CD4-positive, CD25-positive, alpha-beta regulatory T cell (primary cell): ENCODE measurements at regions not wholly inside any gene's neighbourhood (a gene's known extent, or its start where the extent isn't known, plus 50 kb on each side); places are given as distances from the start of the nearest gene placed in this dataset.
"Not testable (repeated sequence)": the region's sequence is repeated elsewhere in the genome, so short reads cannot be mapped to it uniquely, and the experiment has no call there.

Experiments
- ATAC-seq, 2 donors: fragments of 150-1000 bp; cut with Tn5 transposase; one replicate each; pipeline ENCODE4 v1.10.0; 2021; ENCODE audit warnings: low read depth in 2 of 2, moderate number of reproducible peaks in 2 of 2, moderate library complexity in 1 of 2
- DNase-seq, 3 donors: peaks; one replicate each; pipeline versions ENCODE4 v3.0.0 to v3.0.0-alpha.2; 2012 to 2022; ENCODE audit warnings: mixed read lengths in 1 of 3
- H3K27ac ChIP-seq: one replicate; pipeline ENCODE4 v1.7.0; 2013; ENCODE audit warnings: mild to moderate bottlenecking, low read length; ENCODE audit not compliant: insufficient read depth, poor library complexity, severe bottlenecking
- H3K27me3 ChIP-seq: one replicate; pipeline ENCODE4 v1.7.0; 2013; ENCODE audit warnings: low read length; ENCODE audit not compliant: control insufficient read depth, insufficient read depth
- H3K36me3 ChIP-seq: one replicate; pipeline ENCODE4 v1.7.0; 2013; ENCODE audit warnings: mild to moderate bottlenecking, low read length, moderate library complexity; ENCODE audit not compliant: control insufficient read depth, insufficient read depth
- H3K4me1 ChIP-seq: 2 replicates; pipeline ENCODE4 v1.7.0; 2013; ENCODE audit warnings: mild to moderate bottlenecking, low read length; ENCODE audit not compliant: insufficient read depth, control insufficient read depth, poor library complexity, severe bottlenecking
- H3K4me3 ChIP-seq: one replicate; pipeline ENCODE4 v1.7.0; 2013; ENCODE audit warnings: low read depth, mild to moderate bottlenecking, low read length, moderate library complexity
- H3K9me3 ChIP-seq, 2 experiments: 1 replicate in 1 of 2; 2 replicates in 1 of 2; pipeline ENCODE4 v1.7.0; 2013; ENCODE audit warnings: low read length in 2 of 2, mild to moderate bottlenecking in 1 of 2, moderate library complexity in 1 of 2; ENCODE audit not compliant: control insufficient read depth in 2 of 2
- H3K27ac Mint-ChIP-seq, 3 donors: one replicate each; pipeline ENCODE4 v1.8.0; 2020 to 2022; ENCODE audit warnings: mild to moderate bottlenecking in 3 of 3, mixed read lengths in 3 of 3, moderate library complexity in 2 of 3
- H3K27me3 Mint-ChIP-seq: one replicate; pipeline ENCODE4 v1.8.0; 2022; ENCODE audit warnings: mild to moderate bottlenecking, mixed read lengths
- H3K36me3 Mint-ChIP-seq: one replicate; pipeline ENCODE4 v1.8.0; 2020; ENCODE audit warnings: mixed read lengths
- H3K4me1 Mint-ChIP-seq, 4 donors: one replicate each; pipeline ENCODE4 v1.8.0; 2020 to 2022; ENCODE audit warnings: mixed read lengths in 4 of 4, mild to moderate bottlenecking in 1 of 4
- H3K4me3 Mint-ChIP-seq, 4 donors: one replicate each; pipeline ENCODE4 v1.8.0; 2020 to 2022; ENCODE audit warnings: mild to moderate bottlenecking in 4 of 4, mixed read lengths in 4 of 4, moderate library complexity in 3 of 4
- H3K9me3 Mint-ChIP-seq, 7 donors: one replicate each; pipeline ENCODE4 v1.8.0; 2020 to 2022; ENCODE audit warnings: mixed read lengths in 7 of 7, mild to moderate bottlenecking in 3 of 7, moderate library complexity in 2 of 7

- no peak overlapping the region for H3K27ac Mint-ChIP-seq
- no peaks in the 10 kb centered on the region for H3K36me3 Mint-ChIP-seq
- H3K4me3 ChIP-seq: no peak overlapping the region
- no peaks in the 10 kb centered on the region for H3K27me3 ChIP-seq
- no peaks in the 10 kb centered on the region for H3K27me3 Mint-ChIP-seq
- H3K27ac ChIP-seq: no peak overlapping the region
- H3K4me1 ChIP-seq: no peaks in the 10 kb centered on the region
- H3K36me3 ChIP-seq: no peaks in the 10 kb centered on the region
- peaks cover 0 to 13% (median 2%) of the 10 kb centered on the region in 7 donors for H3K9me3 Mint-ChIP-seq
- DNase-seq (no peak), ATAC-seq (no peak)
- no peaks in the 10 kb centered on the region for H3K4me1 Mint-ChIP-seq
- H3K9me3 ChIP-seq: peaks cover 0 to 3% of the 10 kb centered on the region in 2 experiments
- no peak overlapping the region for H3K4me3 Mint-ChIP-seq
Observed at GRCh38 chr9:103537426-103537825, 542.3 kb downstream of the CYLC2 start.

GRCh38 chr9:103545260-103545659, 548.8 kb upstream of the SMC2 start:
- no peaks in the 10 kb centered on the region for H3K36me3 ChIP-seq
- H3K4me1 ChIP-seq: no peaks in the 10 kb centered on the region
- H3K27me3 ChIP-seq: no peaks in the 10 kb centered on the region
- H3K36me3 Mint-ChIP-seq: no peaks in the 10 kb centered on the region
- no peak for ATAC-seq
- H3K27ac Mint-ChIP-seq: no peak overlapping the region
- H3K27me3 Mint-ChIP-seq: no peaks in the 10 kb centered on the region
- no peak for DNase-seq
- no peaks in the 10 kb centered on the region for H3K4me1 Mint-ChIP-seq
- H3K4me3 ChIP-seq: no peak overlapping the region
- no peaks in the 10 kb centered on the region for H3K9me3 ChIP-seq
- H3K9me3 Mint-ChIP-seq: peaks cover 0 to 15% (median 3%) of the 10 kb centered on the region in 7 donors
- H3K4me3 Mint-ChIP-seq: no peak overlapping the region
- H3K27ac ChIP-seq: no peak overlapping the region

- Mint-ChIP-seq H3K27me3 (no peaks in the 10 kb centered on the region), H3K36me3 (no peaks in the 10 kb centered on the region), H3K27ac (no peak overlapping the region), H3K4me3 (no peak overlapping the region), H3K9me3 (peaks cover 0 to 13% (median 2%) of the 10 kb centered on the region in 7 donors), H3K4me1 (no peaks in the 10 kb centered on the region)
- no peak overlapping the region for H3K4me3 ChIP-seq
- no peaks in the 10 kb centered on the region for H3K27me3 ChIP-seq
- H3K4me1 ChIP-seq: no peaks in the 10 kb centered on the region
- H3K36me3 ChIP-seq: no peaks in the 10 kb centered on the region
- H3K27ac ChIP-seq: no peak overlapping the region
- DNase-seq (no peak), ATAC-seq (no peak)
- peaks cover 0 to 6% of the 10 kb centered on the region in 2 experiments for H3K9me3 ChIP-seq
Observed at GRCh38 chr9:103552712-103553111, 541.4 kb upstream of the SMC2 start.

- H3K27ac Mint-ChIP-seq: no peak overlapping the region
- no peaks in the 10 kb centered on the region for H3K4me1 Mint-ChIP-seq
- Histone ChIP-seq H3K4me3 (no peak overlapping the region), H3K27me3 (no peaks in the 10 kb centered on the region), H3K9me3 (peaks cover 0 to 4% of the 10 kb centered on the region in 2 experiments), H3K36me3 (no peaks in the 10 kb centered on the region), H3K4me1 (no peaks in the 10 kb centered on the region), H3K27ac (no peak overlapping the region)
- ATAC-seq (no peak), DNase-seq (no peak)
- no peaks in the 10 kb centered on the region for H3K36me3 Mint-ChIP-seq
- H3K27me3 Mint-ChIP-seq: no peaks in the 10 kb centered on the region
- peaks cover 0 to 26% (median 5%) of the 10 kb centered on the region in 7 donors for H3K9me3 Mint-ChIP-seq
- no peak overlapping the region for H3K4me3 Mint-ChIP-seq
Observed at GRCh38 chr9:103574056-103574455, 520.1 kb upstream of the SMC2 start.

- Mint-ChIP-seq H3K27ac (no peak overlapping the region), H3K36me3 (no peaks in the 10 kb centered on the region), H3K4me1 (no peaks in the 10 kb centered on the region), H3K4me3 (no peak overlapping the region), H3K9me3 (peaks cover 0 to 16% (median 4%) of the 10 kb centered on the region in 7 donors), H3K27me3 (no peaks in the 10 kb centered on the region)
- DNase-seq: no peak
- no peaks in the 10 kb centered on the region for H3K27me3 ChIP-seq
- no peaks in the 10 kb centered on the region for H3K4me1 ChIP-seq
- no peak for ATAC-seq
- no peak overlapping the region for H3K27ac ChIP-seq
- H3K9me3 ChIP-seq: no peaks in the 10 kb centered on the region
- no peak overlapping the region for H3K4me3 ChIP-seq
- H3K36me3 ChIP-seq: no peaks in the 10 kb centered on the region
Observed at GRCh38 chr9:103586721-103587120, 507.4 kb upstream of the SMC2 start.

GRCh38 chr9:103601287-103601686, 492.8 kb upstream of the SMC2 start:
- Histone ChIP-seq H3K4me1 (no peaks in the 10 kb centered on the region), H3K27ac (no peak overlapping the region), H3K27me3 (no peaks in the 10 kb centered on the region), H3K9me3 (no peaks in the 10 kb centered on the region), H3K36me3 (no peaks in the 10 kb centered on the region), H3K4me3 (no peak overlapping the region)
- no peaks in the 10 kb centered on the region for H3K27me3 Mint-ChIP-seq
- H3K9me3 Mint-ChIP-seq: peaks cover 1 to 18% (median 3%) of the 10 kb centered on the region in 7 donors
- no peaks in the 10 kb centered on the region for H3K4me1 Mint-ChIP-seq
- H3K36me3 Mint-ChIP-seq: no peaks in the 10 kb centered on the region
- DNase-seq (no peak), ATAC-seq (no peak)
- no peak overlapping the region for H3K27ac Mint-ChIP-seq
- H3K4me3 Mint-ChIP-seq: no peak overlapping the region

- H3K9me3 Mint-ChIP-seq: peaks cover 0 to 24% (median 1%) of the 10 kb centered on the region in 7 donors
- H3K9me3 ChIP-seq, H3K4me1 Mint-ChIP-seq, H3K27me3 ChIP-seq, H3K4me1 ChIP-seq, H3K4me3 ChIP-seq, H3K36me3 Mint-ChIP-seq, H3K4me3 Mint-ChIP-seq, H3K27me3 Mint-ChIP-seq, H3K36me3 ChIP-seq, DNase-seq, H3K27ac Mint-ChIP-seq, H3K27ac ChIP-seq, ATAC-seq: not testable (repeated sequence)
Observed at GRCh38 chr9:103611950-103612349, 482.2 kb upstream of the SMC2 start.

GRCh38 chr9:103615994-103616393, 478.1 kb upstream of the SMC2 start:
- Mint-ChIP-seq H3K9me3 (peaks cover 0 to 18% (median 2%) of the 10 kb centered on the region in 7 donors), H3K27me3 (no peaks in the 10 kb centered on the region), H3K4me1 (no peaks in the 10 kb centered on the region), H3K27ac (no peak overlapping the region), H3K36me3 (no peaks in the 10 kb centered on the region), H3K4me3 (no peak overlapping the region)
- Histone ChIP-seq H3K4me1 (no peaks in the 10 kb centered on the region), H3K27me3 (no peaks in the 10 kb centered on the region), H3K27ac (no peak overlapping the region), H3K36me3 (no peaks in the 10 kb centered on the region), H3K4me3 (no peak overlapping the region), H3K9me3 (no peaks in the 10 kb centered on the region)
- no peak for DNase-seq
- no peak for ATAC-seq
